CD4-positive, alpha-beta T cell treated with Interleukin-4 for 4 hours (primary cell): ENCODE measurements at regions not wholly inside any gene's neighbourhood (a gene's known extent, or its start where the extent isn't known, plus 50 kb on each side); places are given as distances from the start of the nearest gene placed in this dataset.

Experiments used
- DNase-seq: peaks from one replicate; pipeline ENCODE4 v3.0.0-alpha.2; 2020

GRCh38 chr14:51520087-51520486, 131.6 kb upstream of the FRMD6 start:
- DNase-seq = no peak

DNA sequence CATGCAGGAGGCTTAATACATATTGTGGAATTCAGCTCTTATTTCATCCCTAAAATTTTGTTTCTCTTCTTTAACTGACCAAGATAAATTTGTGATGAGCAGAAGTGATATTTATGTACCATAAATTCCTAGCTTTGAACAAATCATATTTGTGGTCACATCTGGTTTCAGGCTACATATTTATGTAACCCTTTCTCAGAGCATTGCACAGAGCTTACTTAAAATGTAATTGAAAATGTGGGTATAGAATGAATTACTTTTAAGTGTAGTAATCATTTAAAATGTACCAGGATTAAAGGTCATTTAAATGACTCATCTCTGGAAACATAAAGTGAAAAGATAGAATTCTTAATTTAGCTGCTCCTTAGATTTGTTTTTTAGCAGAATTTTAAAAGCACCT, 129.9 kb upstream of the FRMD6 start:
- DNase-seq = no peak

- no peak for DNase-seq
Measured at GRCh38 chr14:51523243-51523642, 128.5 kb upstream of the FRMD6 start.

DNA sequence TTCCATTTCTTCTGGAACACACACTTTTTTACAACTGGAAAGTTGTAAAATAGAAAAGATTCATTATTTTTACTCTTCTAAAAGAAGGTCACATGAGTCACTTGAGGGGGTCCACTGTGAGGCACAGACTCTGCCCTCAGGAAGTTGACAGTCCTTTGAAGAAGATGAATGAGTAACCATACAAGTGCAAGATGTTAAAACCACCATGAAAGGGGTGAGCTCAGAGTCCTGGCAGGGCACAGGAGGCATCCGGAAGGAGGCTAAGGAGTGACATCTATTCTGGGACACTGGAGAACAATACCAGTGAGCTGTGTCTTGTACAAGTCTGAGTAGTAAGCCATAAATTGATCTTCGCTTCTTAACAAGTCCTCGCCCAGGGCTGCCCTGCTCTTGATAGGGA, 126.0 kb upstream of the FRMD6 start:
- DNase-seq = no peak

DNA sequence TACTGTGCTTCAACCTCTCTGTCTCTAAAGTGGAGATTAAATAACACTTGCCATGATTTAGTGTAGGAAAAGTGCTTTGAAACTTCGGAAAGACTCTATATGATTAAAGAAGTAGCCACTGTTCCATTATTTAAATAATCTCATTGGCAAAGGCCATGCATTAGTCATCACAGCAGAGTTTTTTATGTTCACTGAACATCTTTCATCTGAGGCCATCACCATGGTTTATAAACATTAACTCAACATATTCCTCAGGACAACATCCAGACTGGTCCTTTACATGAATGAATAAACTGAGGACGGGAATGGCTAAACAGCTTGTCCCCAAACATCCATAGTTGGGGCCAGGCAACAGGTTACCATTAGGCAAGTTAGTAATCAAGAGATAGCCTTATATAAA, 124.6 kb upstream of the FRMD6 start:
- DNase-seq = no peak

GRCh38 chr14:51529736-51530135, 122.0 kb upstream of the FRMD6 start:
- DNase-seq = no peak

DNA sequence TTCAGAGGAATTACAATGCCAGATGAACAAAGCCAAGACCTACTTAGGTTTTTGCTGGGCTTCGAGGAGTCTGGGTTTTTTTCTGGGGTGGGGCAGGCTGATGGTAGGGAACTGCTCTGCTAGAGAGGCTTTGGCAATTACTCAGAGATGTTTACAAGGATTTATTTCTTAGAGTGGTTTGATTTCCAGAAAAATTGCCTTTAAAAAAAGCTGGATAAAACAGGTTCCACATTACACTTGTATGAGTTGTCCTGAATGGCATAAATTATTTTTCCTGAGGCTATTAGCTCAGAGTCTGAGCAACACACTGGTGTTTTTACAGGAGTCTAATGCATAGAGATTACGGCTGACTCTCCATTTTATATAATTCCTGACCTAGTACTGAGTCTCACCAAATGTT, 118.5 kb upstream of the FRMD6 start:
- DNase-seq = no peak

- DNase-seq = no peak
Measured at GRCh38 chr14:51533872-51534553, 117.7 kb upstream of the FRMD6 start.

DNA sequence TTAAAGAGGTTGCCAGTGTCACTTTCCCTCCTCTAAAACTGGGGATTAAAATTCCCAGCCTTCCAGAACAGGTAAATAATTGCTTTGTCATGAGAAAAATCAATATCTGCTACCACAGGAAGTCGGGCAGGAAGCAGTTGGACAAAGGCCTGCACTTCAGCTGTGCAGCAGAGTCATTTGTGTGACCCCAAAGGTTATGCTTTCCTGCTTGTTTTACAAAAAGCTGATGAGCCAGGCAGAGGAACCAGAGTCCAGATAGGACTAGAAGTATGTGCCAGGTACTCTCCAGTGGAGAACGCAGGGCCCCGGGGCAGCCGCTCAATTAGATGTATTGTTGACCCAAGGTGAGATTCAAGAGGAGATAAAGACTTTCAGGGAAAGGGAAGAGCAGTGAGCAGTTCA, 117.1 kb upstream of the FRMD6 start:
- no peak for DNase-seq

DNA sequence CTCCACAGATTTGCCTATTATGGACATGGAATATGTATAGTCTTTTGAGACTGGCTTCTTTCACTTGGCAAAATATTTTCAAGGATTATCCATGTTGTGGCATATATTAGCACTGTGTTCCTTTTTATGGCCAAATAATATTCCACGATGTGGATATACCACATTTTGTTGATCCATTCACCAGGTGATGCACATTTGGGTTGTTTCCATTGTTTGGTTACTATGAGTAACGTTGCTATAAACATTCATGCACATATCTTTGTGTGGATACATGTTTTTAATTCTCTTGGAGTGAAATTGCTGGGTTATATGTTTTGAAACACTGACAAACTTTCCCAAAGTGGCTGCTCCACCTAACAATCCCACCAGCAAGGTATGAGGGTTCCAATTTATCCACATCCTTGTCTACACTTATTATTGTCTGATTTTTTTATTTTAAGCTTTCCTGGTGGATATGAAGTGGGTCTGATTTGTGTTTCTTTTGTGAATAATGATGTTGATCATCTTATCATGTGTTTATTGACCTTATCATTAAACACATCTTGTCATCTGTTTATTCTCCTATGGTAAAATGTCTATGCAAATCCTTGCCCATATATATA, 116.2 kb upstream of the FRMD6 start:
- DNase-seq = no peak

DNA sequence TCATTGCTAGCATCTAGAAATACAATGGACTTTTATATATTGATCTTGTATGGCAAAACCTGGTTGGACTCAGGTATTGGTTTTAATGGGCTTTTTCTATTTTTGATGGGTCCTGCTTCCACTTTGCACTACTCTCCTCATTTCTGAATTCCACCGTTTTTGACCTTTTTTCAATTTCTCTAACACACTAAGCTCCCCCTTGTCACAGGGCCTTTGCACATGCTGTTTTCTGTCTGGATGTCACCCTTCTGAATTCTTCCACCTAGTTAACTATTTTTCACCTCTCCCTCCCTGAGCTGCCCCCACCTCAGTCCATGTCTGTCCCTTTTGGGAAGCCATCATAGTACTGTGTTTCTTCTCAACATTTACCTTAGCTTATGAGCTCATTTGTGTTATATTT, 112.7 kb upstream of the FRMD6 start:
- no peak for DNase-seq

DNA sequence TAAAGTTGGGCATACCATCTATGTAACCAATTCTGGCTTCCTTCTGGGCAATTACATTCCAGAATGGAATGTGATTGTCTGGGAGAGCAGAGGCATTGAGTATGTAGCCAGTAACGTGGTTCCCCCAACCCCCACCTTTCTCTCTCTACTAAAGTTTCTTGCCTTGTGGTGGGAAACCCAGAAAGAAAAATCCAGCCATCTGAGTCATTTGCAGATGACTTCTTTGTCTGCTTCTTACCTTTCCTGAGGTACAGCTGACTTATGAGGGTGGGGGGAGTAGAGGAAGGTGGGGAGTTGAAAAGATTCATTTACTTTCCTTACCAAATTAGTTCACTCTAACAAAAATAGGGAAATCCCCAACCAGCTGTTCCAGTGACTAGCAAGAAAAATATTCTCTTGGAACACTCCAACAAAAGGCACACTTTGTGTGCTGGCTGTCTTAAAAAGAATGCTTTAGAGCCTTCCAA, 112.1 kb upstream of the FRMD6 start:
- no peak for DNase-seq

DNA sequence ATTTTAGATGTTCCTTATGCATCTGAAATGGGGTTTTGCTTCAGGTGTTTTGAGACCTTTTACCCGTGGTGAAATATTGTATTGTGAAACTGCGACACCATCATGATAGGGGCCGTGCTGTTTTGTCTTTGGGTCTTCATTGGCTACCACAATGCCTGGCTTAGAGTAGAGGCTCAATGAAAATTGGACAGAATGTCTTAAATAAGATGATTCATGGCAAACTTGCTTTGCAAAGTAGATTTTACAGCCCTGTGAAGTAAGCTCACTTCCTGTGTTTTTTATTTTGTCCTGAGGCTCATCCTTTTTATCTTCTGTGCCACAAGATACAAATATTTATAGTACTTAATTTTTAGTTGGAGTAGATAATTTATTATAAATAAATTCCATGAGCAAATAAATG, 111.3 kb upstream of the FRMD6 start:
- DNase-seq = no peak

- no peak for DNase-seq
Measured at GRCh38 chr14:51544471-51544870, 107.2 kb upstream of the FRMD6 start.

- no peak for DNase-seq
Measured at GRCh38 chr14:51544901-51545300, 106.8 kb upstream of the FRMD6 start.

- no peak for DNase-seq
Measured at GRCh38 chr14:51545396-51545795, 106.3 kb upstream of the FRMD6 start.

DNA sequence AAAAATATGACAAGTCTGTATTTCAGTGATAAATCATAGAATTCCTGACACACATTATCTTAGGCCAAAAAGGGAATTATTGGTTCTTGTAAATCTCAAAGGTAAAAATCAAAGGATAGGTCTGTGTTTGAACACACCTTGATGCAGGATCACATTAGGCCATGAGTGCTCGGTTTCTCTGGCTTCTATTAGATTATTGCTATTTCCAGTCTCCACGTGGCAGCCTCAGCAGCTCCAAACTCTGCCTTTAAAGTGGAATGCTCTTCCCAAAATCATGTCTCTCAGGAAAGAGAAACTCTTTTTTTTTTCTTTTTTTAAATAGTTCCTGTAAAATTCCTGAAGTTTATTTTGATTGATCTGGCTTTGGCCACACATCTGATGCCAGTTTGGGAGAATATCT, 105.6 kb upstream of the FRMD6 start:
- no peak for DNase-seq

DNA sequence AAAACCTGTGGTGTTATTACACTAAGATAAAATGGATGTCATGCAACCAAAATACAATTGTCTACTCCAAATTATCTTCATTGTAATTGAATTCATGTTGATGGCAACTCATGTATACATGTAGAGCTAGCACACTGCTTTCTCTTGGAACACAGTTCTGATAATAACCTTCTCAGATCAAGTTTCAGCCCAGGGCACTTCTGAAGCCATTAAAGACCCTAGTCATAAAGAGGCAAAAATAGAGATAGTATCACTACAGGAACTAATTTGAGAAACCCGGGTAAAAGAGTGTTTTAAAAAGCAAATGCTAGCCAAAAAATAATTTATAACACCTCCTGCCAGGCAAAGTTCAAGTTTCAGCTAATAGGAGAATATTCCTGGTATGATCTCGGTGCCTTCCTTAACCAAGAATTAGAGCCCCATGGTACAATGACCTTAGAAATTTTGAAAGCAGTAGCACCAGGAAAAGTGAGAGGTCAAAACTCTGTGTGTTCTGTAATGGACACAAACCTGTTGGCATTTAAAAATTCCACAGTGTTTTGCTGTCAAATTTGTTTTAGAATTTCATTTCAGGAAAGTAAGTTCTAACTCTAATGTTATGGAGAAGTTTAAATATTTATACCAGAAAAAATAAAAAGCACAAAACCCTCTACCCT, 105.0 kb upstream of the FRMD6 start:
- no peak for DNase-seq

- no peak for DNase-seq
Measured at GRCh38 chr14:51547260-51547659, 104.5 kb upstream of the FRMD6 start.

- DNase-seq = no peak
Measured at GRCh38 chr14:51547701-51548100, 104.0 kb upstream of the FRMD6 start.

DNA sequence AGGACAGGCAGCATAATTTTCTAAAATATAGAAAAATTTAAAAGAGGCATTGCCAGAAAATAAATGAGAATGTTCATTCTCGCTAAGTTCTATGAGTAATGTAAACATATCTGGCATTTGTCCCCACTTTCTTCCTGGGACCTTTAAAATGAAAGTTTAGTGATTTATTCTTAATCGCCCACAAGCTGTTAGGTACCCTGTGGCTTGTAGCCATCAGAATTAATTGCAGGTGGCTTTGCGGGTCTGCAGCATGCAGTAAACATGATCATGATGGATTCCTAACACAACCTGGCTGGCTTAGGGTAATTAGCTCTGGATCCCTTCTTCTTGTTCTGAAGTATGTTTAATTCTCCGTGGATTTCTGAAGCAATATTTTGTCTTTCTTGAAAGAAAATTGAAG, 103.5 kb upstream of the FRMD6 start:
- no peak for DNase-seq

- DNase-seq = no peak
Measured at GRCh38 chr14:51550636-51551035, 101.1 kb upstream of the FRMD6 start.

- no peak for DNase-seq
Measured at GRCh38 chr14:51552275-51552674, 99.4 kb upstream of the FRMD6 start.

- DNase-seq = no peak
Measured at GRCh38 chr14:51552768-51553404, 98.8 kb upstream of the FRMD6 start.
